K562 (cell line): ENCODE measurements at regions not wholly inside any gene's neighbourhood (a gene's known extent, or its start where the extent isn't known, plus 50 kb on each side); places are given as distances from the start of the nearest gene placed in this dataset.

Experiments used
- ATAC-seq: fragments of 200-7000 bp; cut with Tn5 transposase; 3 replicates; pipeline ENCODE4 v1.9.1; 2020; ENCODE audit warnings: moderate library complexity
- BruUV-seq: library from RNA; stranded (reverse); fragments of 400-500 nt; replicated peaks from 2 replicates; lab custom pipeline; 2021; lab: Mats Ljungman, UMichigan
- CTCF ChIA-PET: fragments of 300-600 bp; formaldehyde crosslinking; extraction: SDS; loops from one replicate; lab custom pipeline; 2021; ENCODE audit warnings: low intra/inter-chr PET ratio; lab: Yijun Ruan, JAX
- POLR2A ChIA-PET: fragments of 300-600, 350-650 bp; sonication (Branson Sonifier 250); formaldehyde crosslinking; extraction: SDS; loops from one replicate; lab custom pipeline; 2021; ENCODE audit warnings: antibody characterized with exemption, inconsistent platforms; lab: Yijun Ruan, JAX
- DNase-seq, 4 experiments: peaks; one replicate each; pipeline versions ENCODE4 v3.0.0 to v3.0.0-alpha.2; 2011 to 2018; ENCODE audit warnings: low spot score in 3 of 4, mixed read lengths in 3 of 4; ENCODE audit errors: extremely low read depth in 1 of 4
- FAIRE-seq: peaks from 2 replicates; lab custom pipeline; 2011; peaks lifted over from hg19 to GRCh38; lab: Jason Lieb, UNC
- H2AFZ ChIP-seq: 2 replicates; pipeline ENCODE4 v1.6.0; 2011; ENCODE audit warnings: low read depth, low read length, control low read depth, inconsistent platforms
- H3K27ac ChIP-seq: fragments of 200-600 bp; 3 replicates; pipeline ENCODE4 v1.8.0; 2011; ENCODE audit warnings: low read depth, mild to moderate bottlenecking, control low read depth, inconsistent platforms, low read length, moderate library complexity, mixed read lengths; ENCODE audit errors: extremely low read depth
- H3K27me3 ChIP-seq, 2 experiments: fragments of 300-600 bp in 1 of 2; 2 replicates in 1 of 2; 3 replicates in 1 of 2; pipeline versions ENCODE4 v1.6.0 to v1.8.0; 2011; ENCODE audit warnings: inconsistent platforms in 2 of 2, low read length in 2 of 2, mild to moderate bottlenecking in 1 of 2, mixed read lengths in 1 of 2, moderate library complexity in 1 of 2; ENCODE audit not compliant: control insufficient read depth in 2 of 2, insufficient read depth in 2 of 2
- H3K36me3 ChIP-seq: fragments of 300-600 bp; 3 replicates; pipeline ENCODE4 v1.8.0; 2011; ENCODE audit warnings: mild to moderate bottlenecking, low read length, inconsistent platforms; ENCODE audit not compliant: control insufficient read depth, insufficient read depth
- H3K4me1 ChIP-seq, 2 experiments: fragments of 200-600 bp in 1 of 2; replicated peaks in 1 of 2; 2 replicates in 1 of 2; 3 replicates in 1 of 2; pipeline versions ENCODE4 v1.5.1 to v1.8.0; 2011; ENCODE audit warnings: inconsistent platforms in 2 of 2, low read length in 2 of 2, mild to moderate bottlenecking in 1 of 2, mixed read lengths in 1 of 2, moderate library complexity in 1 of 2; ENCODE audit not compliant: control insufficient read depth in 2 of 2, insufficient read depth in 2 of 2
- H3K4me2 ChIP-seq: 2 replicates; pipeline ENCODE4 v1.6.1; 2011; ENCODE audit warnings: low read length, control low read depth, inconsistent platforms, mixed read lengths; ENCODE audit not compliant: insufficient read depth
- H3K4me3 ChIP-seq: fragments of 200-600 bp; sonication (generic), shearing (Covaris generic); 2 replicates; pipeline ENCODE4 v1.5.1; 2016; ENCODE audit warnings: control low read depth, inconsistent platforms
- H3K79me2 ChIP-seq: fragments of 200-600 bp; 3 replicates; pipeline ENCODE4 v1.8.0; 2011; ENCODE audit warnings: low read length, inconsistent platforms; ENCODE audit not compliant: control insufficient read depth, insufficient read depth
- H3K9ac ChIP-seq, 2 experiments: 2 replicates each; pipeline versions ENCODE4 v1.6.0 to v1.6.1; 2011; ENCODE audit warnings: low read depth in 2 of 2, low read length in 2 of 2, control low read depth in 1 of 2, inconsistent platforms in 1 of 2, mild to moderate bottlenecking in 1 of 2, mixed read lengths in 1 of 2; ENCODE audit not compliant: insufficient read depth in 1 of 2
- H3K9me1 ChIP-seq: one replicate; pipeline ENCODE4 v1.6.0; 2011; ENCODE audit warnings: inconsistent platforms, mild to moderate bottlenecking, low read length, moderate library complexity; ENCODE audit not compliant: control insufficient read depth, insufficient read depth
- H3K9me3 ChIP-seq: replicated peaks from 2 replicates; pipeline ENCODE4 v1.5.1; 2011; ENCODE audit warnings: low read depth, low read length, inconsistent platforms; ENCODE audit not compliant: control insufficient read depth, insufficient read depth
- H4K20me1 ChIP-seq: replicated peaks from 2 replicates; pipeline ENCODE4 v1.6.1; 2011; ENCODE audit warnings: low read length, inconsistent platforms, mixed read lengths; ENCODE audit not compliant: control insufficient read depth, insufficient read depth
- C11orf30 ChIP-seq: fragments of 450-650 bp; IDR thresholded peaks from 2 replicates; pipeline ENCODE4 v1.6.1; 2016; ENCODE audit warnings: low read depth, mild to moderate bottlenecking
- CC2D1A ChIP-seq: fragments of 450-650 bp; IDR thresholded peaks from 2 replicates; pipeline ENCODE4 v1.6.1; 2017; ENCODE audit warnings: mild to moderate bottlenecking
- DNMT1 ChIP-seq: fragments of 450-650 bp; IDR thresholded peaks from 2 replicates; pipeline ENCODE4 v1.6.1; 2016; ENCODE audit warnings: antibody characterized with exemption, mild to moderate bottlenecking
- FOXA3 ChIP-seq, 2 experiments: fragments of 450-650 bp in 1 of 2; sonication (generic) in 1 of 2; formaldehyde crosslinking; IDR thresholded peaks in 1 of 2; conservative IDR thresholded peaks in 1 of 2; 2 replicates each; pipeline versions ENCODE4 v1.4.0 to v1.8.0; 2020 to 2022; ENCODE audit warnings: mild to moderate bottlenecking in 2 of 2, missing genetic modification reagents in 1 of 2
- MCM5 ChIP-seq: fragments of 450-650 bp; IDR thresholded peaks from 2 replicates; pipeline ENCODE4 v1.6.1; 2016; ENCODE audit warnings: low read depth
- MTA2 ChIP-seq: fragments of 450-650 bp; IDR thresholded peaks from 2 replicates; pipeline ENCODE4 v1.6.1; 2016; ENCODE audit warnings: low read depth
- NR4A1 ChIP-seq, 2 experiments: fragments of 250-450 bp in 1 of 2; fragments of 450-650 bp in 1 of 2; sonication (Bioruptor Pico) in 1 of 2; IDR thresholded peaks; 2 replicates each; pipeline versions ENCODE4 v1.4.0 to v1.6.1; 2016 to 2020; ENCODE audit warnings: mild to moderate bottlenecking in 2 of 2, missing compliant biosample characterization in 1 of 2, missing genetic modification characterization in 1 of 2, moderate library complexity in 1 of 2
- TARDBP ChIP-seq: fragments of 450-650 bp; IDR thresholded peaks from 2 replicates; pipeline ENCODE4 v1.6.1; 2016
- WGBS: fragments of 100-300 bp; shearing (Covaris generic); methylation state at CpG from one replicate; pipeline ENCODE4 v1.1.6; 2016; ENCODE audit warnings: low coverage, mixed read lengths; ENCODE audit not compliant: insufficient coverage; ENCODE audit errors: missing lambda C conversion rate; 5-methylcytosine and 5-hydroxymethylcytosine counted together
- in situ Hi-C: fragments of 300-500 bp; cut with MboI; formaldehyde crosslinking; loops from 4 replicates; pipeline ENCODE4 v1.15.0; 2018; ENCODE audit warnings: inconsistent platforms, mixed read lengths
- intact Hi-C: fragments of 100-400 bp; cut with micrococcal nuclease; formaldehyde crosslinking; loops from 2 replicates; pipeline ENCODE4 v1.14.2; 2022

GRCh38 chr7:25307624-25308023 is 79.3 kb upstream of the NPVF start:
- H3K36me3 ChIP-seq, result no peaks in the 10 kb centered on the region
- ATAC-seq (no peak), DNase-seq (no peak), FAIRE-seq (no peak)
- in situ Hi-C loops (no loop called here), intact Hi-C loops (no loop called here)
- no peaks in the 10 kb centered on the region for H3K79me2 ChIP-seq
- H3K4me3 ChIP-seq, result no peak overlapping the region
- whole genome bisulfite sequencing, result 0% methylated on average over 1 of the region's 1 CpG
- no peaks in the 10 kb centered on the region; a peak in 2 of 5 replicates for H3K27me3 ChIP-seq
- ChIA-PET POLR2A (no interaction called here), CTCF (no interaction called here)
- no peak overlapping the region for H3K4me2 ChIP-seq
- H4K20me1 ChIP-seq, result no peaks in the 10 kb centered on the region; the same call in 1 of the 2 replicates
- H3K9me1 ChIP-seq, result no peaks in the 10 kb centered on the region
- no TSS peak for BruUV-seq
- H3K9ac ChIP-seq, result no peak overlapping the region
- TF ChIP-seq CC2D1A (no peak), MTA2 (no peak), C11orf30 (no peak)
- H3K27ac ChIP-seq, result no peak overlapping the region
- H3K4me1 ChIP-seq, result no peaks in the 10 kb centered on the region
- H2AFZ ChIP-seq, result no peak overlapping the region
- no peaks in the 10 kb centered on the region for H3K9me3 ChIP-seq

- POLR2A ChIA-PET, result no interaction called here
- BruUV-seq, result no TSS peak
These were observed 80.0 kb upstream of the NPVF start for GRCh38 chr7:25308246-25308645.

More at GRCh38 chr7:25308246-25308645, 80.0 kb upstream of the NPVF start:
- no peak overlapping the region for H2AFZ ChIP-seq
- DNase-seq (no peak), ATAC-seq (no peak), FAIRE-seq (peak; percentile 46)
- in situ Hi-C loops (no loop called here), intact Hi-C loops (no loop called here)
- CTCF ChIA-PET, result no interaction called here
- H3K9me1 ChIP-seq, result no peaks in the 10 kb centered on the region
- no peaks in the 10 kb centered on the region for H3K79me2 ChIP-seq
- no peaks in the 10 kb centered on the region; a peak in 3 of 5 replicates for H3K27me3 ChIP-seq
- no peak overlapping the region for H3K27ac ChIP-seq
- H3K4me2 ChIP-seq, result no peak overlapping the region
- no peak for TF ChIP-seq DNMT1
- TF ChIP-seq FOXA3 (CRISPR knock-in tag; conservative IDR thresholded peaks at IDR 0.05 in 1 of 2, IDR thresholded peaks at IDR 0.05 in 1 of 2), result no peak
- TF ChIP-seq NR4A1 (CRISPR knock-in tag; IDR thresholded peaks at IDR 0.05), result no peak
- no peak for TF ChIP-seq NR4A1 (tag; IDR thresholded peaks at IDR 0.05)
- no peak for TF ChIP-seq MCM5
- no peak for TF ChIP-seq TARDBP
- no peak overlapping the region for H3K9ac ChIP-seq
- no peaks in the 10 kb centered on the region for H3K4me1 ChIP-seq
- no peaks in the 10 kb centered on the region; the same call in 1 of the 2 replicates for H4K20me1 ChIP-seq
- no peak overlapping the region for H3K4me3 ChIP-seq
- no peaks in the 10 kb centered on the region for H3K36me3 ChIP-seq
- H3K9me3 ChIP-seq, result no peaks in the 10 kb centered on the region
- 0% methylated on average over 4 of the region's 4 CpGs for WGBS
